Progenitor cell of endocrine pancreas (in vitro differentiated cells): ENCODE measurements at regions not wholly inside any gene's neighbourhood (a gene's known extent, or its start where the extent isn't known, plus 50 kb on each side); places are given as distances from the start of the nearest gene placed in this dataset.

Source experiments
- DNase-seq: peaks from one replicate; pipeline ENCODE4 v3.0.0; 2021; ENCODE audit warnings: low spot score; ENCODE audit not compliant: unreplicated experiment
- H3K27ac Mint-ChIP-seq: 2 replicates; pipeline ENCODE4 v1.8.0; 2021; ENCODE audit warnings: mild to moderate bottlenecking, moderate library complexity, mixed read lengths
- H3K27me3 Mint-ChIP-seq: 2 replicates; pipeline ENCODE4 v1.8.0; 2021; ENCODE audit warnings: mixed read lengths
- H3K36me3 Mint-ChIP-seq: 2 replicates; pipeline ENCODE4 v1.8.0; 2022; ENCODE audit warnings: mixed read lengths; ENCODE audit not compliant: insufficient read depth
- H3K4me1 Mint-ChIP-seq: 2 replicates; pipeline ENCODE4 v1.8.0; 2021; ENCODE audit warnings: low read depth, mixed read lengths
- H3K4me3 Mint-ChIP-seq: 2 replicates; pipeline ENCODE4 v1.8.0; 2021; ENCODE audit warnings: low read depth, mild to moderate bottlenecking, moderate library complexity, mixed read lengths
- H3K9me3 Mint-ChIP-seq: 2 replicates; pipeline ENCODE4 v1.8.0; 2021; ENCODE audit warnings: low read depth, mixed read lengths
- CTCF ChIP-seq: fragments of 200-600 bp; sonication (generic); IDR thresholded peaks from one replicate; pipeline ENCODE4 v1.5.0; 2021; ENCODE audit warnings: antibody characterized with exemption, mild to moderate bottlenecking; ENCODE audit not compliant: unreplicated experiment

- no peak for TF ChIP-seq CTCF
- no peak for DNase-seq
- Mint-ChIP-seq H3K27me3 (no peaks in the 10 kb centered on the region), H3K27ac (no peak overlapping the region), H3K9me3 (no peaks in the 10 kb centered on the region), H3K4me3 (no peak overlapping the region), H3K4me1 (peaks cover 16% of the 10 kb centered on the region), H3K36me3 (no peaks in the 10 kb centered on the region)
Measured at GRCh38 chr1:57520743-57521515, 97.1 kb upstream of the DAB1 start.

GRCh38 chr1:57518496-57518895 is 94.6 kb upstream of the DAB1 start:
- no peak for TF ChIP-seq CTCF
- Mint-ChIP-seq H3K27ac (no peak overlapping the region), H3K36me3 (no peaks in the 10 kb centered on the region), H3K4me1 (peaks cover 5% of the 10 kb centered on the region), H3K4me3 (no peak overlapping the region), H3K27me3 (no peaks in the 10 kb centered on the region), H3K9me3 (no peaks in the 10 kb centered on the region)
- DNase-seq = no peak

GRCh38 chr1:57517587-57518374 is 93.9 kb upstream of the DAB1 start:
- Mint-ChIP-seq H3K4me1 (peaks cover 5% of the 10 kb centered on the region), H3K4me3 (no peak overlapping the region), H3K27ac (no peak overlapping the region), H3K36me3 (no peaks in the 10 kb centered on the region), H3K9me3 (no peaks in the 10 kb centered on the region), H3K27me3 (no peaks in the 10 kb centered on the region)
- no peak for DNase-seq
- no peak for TF ChIP-seq CTCF

GRCh38 chr1:57512386-57512785 is 88.5 kb upstream of the DAB1 start:
- no peak for TF ChIP-seq CTCF
- Mint-ChIP-seq H3K27me3 (peaks cover under 1% of the 10 kb centered on the region), H3K4me3 (no peak overlapping the region), H3K9me3 (no peaks in the 10 kb centered on the region), H3K36me3 (no peaks in the 10 kb centered on the region), H3K27ac (no peak overlapping the region), H3K4me1 (no peaks in the 10 kb centered on the region)
- DNase-seq = no peak

GRCh38 chr1:57506941-57507340 is 83.1 kb upstream of the DAB1 start:
- Mint-ChIP-seq H3K27me3 (peaks cover 15% of the 10 kb centered on the region), H3K9me3 (no peaks in the 10 kb centered on the region), H3K36me3 (no peaks in the 10 kb centered on the region), H3K4me1 (no peaks in the 10 kb centered on the region), H3K27ac (no peak overlapping the region), H3K4me3 (no peak overlapping the region)
- no peak for DNase-seq
- TF ChIP-seq CTCF = no peak
